Endodermal cell (in vitro differentiated cells): ENCODE measurements at regions not wholly inside any gene's neighbourhood (a gene's known extent, or its start where the extent isn't known, plus 50 kb on each side); places are given as distances from the start of the nearest gene placed in this dataset.

ENCODE experiments used
- DNase-seq: peaks from one replicate; pipeline ENCODE4 v3.0.0-alpha.2; 2017
- H3K27ac ChIP-seq: 2 replicates; pipeline ENCODE4 v1.5.1; 2013; ENCODE audit warnings: mild to moderate bottlenecking, low read depth, low read length, moderate library complexity
- H3K27me3 ChIP-seq: 2 replicates; pipeline ENCODE4 v1.6.1; 2013; ENCODE audit warnings: mild to moderate bottlenecking, low read length, moderate library complexity; ENCODE audit not compliant: insufficient read depth, control insufficient read depth, poor library complexity, severe bottlenecking
- H3K36me3 ChIP-seq: 2 replicates; pipeline ENCODE4 v1.7.0; 2013; ENCODE audit warnings: mild to moderate bottlenecking, low read length, moderate library complexity; ENCODE audit not compliant: control insufficient read depth, insufficient read depth
- H3K4me1 ChIP-seq: one replicate; pipeline ENCODE4 v1.7.0; 2013; ENCODE audit warnings: low read length; ENCODE audit not compliant: control insufficient read depth, insufficient read depth
- H3K4me3 ChIP-seq: 2 replicates; pipeline ENCODE4 v1.5.1; 2013; ENCODE audit warnings: mild to moderate bottlenecking, low read length, moderate library complexity
- H3K9ac ChIP-seq: 2 replicates; pipeline ENCODE4 v1.6.1; 2013; ENCODE audit warnings: mild to moderate bottlenecking, low read length, moderate library complexity; ENCODE audit not compliant: poor library complexity, severe bottlenecking; ENCODE audit errors: extremely low read depth
- H3K9me3 ChIP-seq: 2 replicates; pipeline ENCODE4 v1.6.1; 2013; ENCODE audit warnings: mild to moderate bottlenecking, low read length, moderate library complexity; ENCODE audit not compliant: control insufficient read depth
- H3K27ac Mint-ChIP-seq: 2 replicates; pipeline ENCODE4 v1.8.0; 2020; ENCODE audit warnings: mixed read lengths
- H3K27me3 Mint-ChIP-seq: 2 replicates; pipeline ENCODE4 v1.8.0; 2021; ENCODE audit warnings: mild to moderate bottlenecking, mixed read lengths; ENCODE audit not compliant: insufficient read depth
- H3K36me3 Mint-ChIP-seq: 2 replicates; pipeline ENCODE4 v1.8.0; 2020; ENCODE audit warnings: low read depth, mixed read lengths
- H3K4me1 Mint-ChIP-seq: 2 replicates; pipeline ENCODE4 v1.8.0; 2020; ENCODE audit warnings: mixed read lengths
- H3K4me3 Mint-ChIP-seq: 2 replicates; pipeline ENCODE4 v1.8.0; 2020; ENCODE audit warnings: mild to moderate bottlenecking, moderate library complexity, mixed read lengths
- H3K9me3 Mint-ChIP-seq: 2 replicates; pipeline ENCODE4 v1.8.0; 2020; ENCODE audit warnings: mild to moderate bottlenecking, mixed read lengths
- WGBS, 2 experiments: methylation state at CpG; one replicate each; pipeline versions ENCODE4 v1.1.5 to v1.1.7; 2013; ENCODE audit warnings: missing lambda C conversion rate in 2 of 2, mixed read lengths in 1 of 2; ENCODE audit not compliant: insufficient coverage in 1 of 2, insufficient read length in 1 of 2; 5-methylcytosine and 5-hydroxymethylcytosine counted together
- TF ChIP-seq, protein P1 (sequence below): fragments of 200-600 bp; sonication (generic); conservative IDR thresholded peaks from 2 replicates; pipeline ENCODE4 v1.5.0; 2021; ENCODE audit warnings: antibody characterized with exemption, mild to moderate bottlenecking

DNA sequence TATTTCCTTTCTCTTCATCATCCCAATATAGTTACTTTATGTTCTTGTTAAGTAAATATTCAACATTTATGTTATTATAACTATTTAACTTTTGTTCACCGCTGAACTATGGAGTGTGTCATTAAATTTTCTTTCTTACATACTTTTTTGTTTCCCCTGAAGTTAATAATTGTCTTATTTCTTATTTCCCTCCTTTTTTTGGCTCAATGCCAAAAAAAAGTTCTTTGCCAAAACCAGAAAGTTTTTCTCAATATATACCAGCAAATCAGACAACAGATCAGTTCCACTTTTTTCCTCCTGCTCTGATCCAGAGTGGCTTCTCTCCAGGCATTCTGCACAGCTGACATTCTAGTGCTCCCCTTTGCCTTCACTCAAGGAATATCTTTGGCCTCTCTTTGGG lies 187.0 kb upstream of the PPARGC1A start:
- no peak overlapping the region for H3K27ac ChIP-seq
- no peaks in the 10 kb centered on the region for H3K9me3 ChIP-seq
- H3K27me3 Mint-ChIP-seq = no peaks in the 10 kb centered on the region
- H3K9ac ChIP-seq = no peak overlapping the region
- 100% methylated on average over 1 of the region's 1 CpG; no CpG with 5 or more reads in 1 of the 2 experiments for WGBS, 2 experiments
- H3K27me3 ChIP-seq = no peaks in the 10 kb centered on the region
- H3K4me1 Mint-ChIP-seq = peaks cover 3% of the 10 kb centered on the region
- H3K36me3 ChIP-seq = no peaks in the 10 kb centered on the region
- H3K27ac Mint-ChIP-seq = no peak overlapping the region
- TF ChIP-seq, protein P1, sequence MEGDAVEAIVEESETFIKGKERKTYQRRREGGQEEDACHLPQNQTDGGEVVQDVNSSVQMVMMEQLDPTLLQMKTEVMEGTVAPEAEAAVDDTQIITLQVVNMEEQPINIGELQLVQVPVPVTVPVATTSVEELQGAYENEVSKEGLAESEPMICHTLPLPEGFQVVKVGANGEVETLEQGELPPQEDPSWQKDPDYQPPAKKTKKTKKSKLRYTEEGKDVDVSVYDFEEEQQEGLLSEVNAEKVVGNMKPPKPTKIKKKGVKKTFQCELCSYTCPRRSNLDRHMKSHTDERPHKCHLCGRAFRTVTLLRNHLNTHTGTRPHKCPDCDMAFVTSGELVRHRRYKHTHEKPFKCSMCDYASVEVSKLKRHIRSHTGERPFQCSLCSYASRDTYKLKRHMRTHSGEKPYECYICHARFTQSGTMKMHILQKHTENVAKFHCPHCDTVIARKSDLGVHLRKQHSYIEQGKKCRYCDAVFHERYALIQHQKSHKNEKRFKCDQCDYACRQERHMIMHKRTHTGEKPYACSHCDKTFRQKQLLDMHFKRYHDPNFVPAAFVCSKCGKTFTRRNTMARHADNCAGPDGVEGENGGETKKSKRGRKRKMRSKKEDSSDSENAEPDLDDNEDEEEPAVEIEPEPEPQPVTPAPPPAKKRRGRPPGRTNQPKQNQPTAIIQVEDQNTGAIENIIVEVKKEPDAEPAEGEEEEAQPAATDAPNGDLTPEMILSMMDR = no peak
- DNase-seq = no peak
- H3K4me1 ChIP-seq = no peaks in the 10 kb centered on the region
- no peak overlapping the region for H3K4me3 ChIP-seq
- H3K4me3 Mint-ChIP-seq = no peak overlapping the region
- H3K36me3 Mint-ChIP-seq = no peaks in the 10 kb centered on the region
- H3K9me3 Mint-ChIP-seq = no peaks in the 10 kb centered on the region

DNA sequence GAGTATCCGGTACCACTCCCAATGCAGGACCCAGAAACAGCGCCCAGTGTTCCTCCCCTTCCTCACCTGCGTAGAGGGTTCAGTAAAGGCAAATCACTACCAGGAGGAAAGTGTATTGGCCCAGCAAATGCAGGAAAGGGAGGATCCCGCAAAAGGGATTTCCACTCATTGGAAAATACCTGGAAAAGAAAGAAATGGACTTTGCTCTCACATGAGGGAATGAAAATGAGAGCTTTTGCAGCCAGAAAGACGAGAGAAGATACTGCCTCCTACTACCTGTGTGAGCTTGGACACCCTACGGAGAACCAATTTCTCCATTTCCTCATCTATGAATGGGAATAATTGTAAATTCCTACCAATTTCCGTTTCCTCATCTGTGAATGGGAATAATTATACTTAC lies 184.1 kb upstream of the PPARGC1A start:
- no peaks in the 10 kb centered on the region for H3K27me3 Mint-ChIP-seq

DNA sequence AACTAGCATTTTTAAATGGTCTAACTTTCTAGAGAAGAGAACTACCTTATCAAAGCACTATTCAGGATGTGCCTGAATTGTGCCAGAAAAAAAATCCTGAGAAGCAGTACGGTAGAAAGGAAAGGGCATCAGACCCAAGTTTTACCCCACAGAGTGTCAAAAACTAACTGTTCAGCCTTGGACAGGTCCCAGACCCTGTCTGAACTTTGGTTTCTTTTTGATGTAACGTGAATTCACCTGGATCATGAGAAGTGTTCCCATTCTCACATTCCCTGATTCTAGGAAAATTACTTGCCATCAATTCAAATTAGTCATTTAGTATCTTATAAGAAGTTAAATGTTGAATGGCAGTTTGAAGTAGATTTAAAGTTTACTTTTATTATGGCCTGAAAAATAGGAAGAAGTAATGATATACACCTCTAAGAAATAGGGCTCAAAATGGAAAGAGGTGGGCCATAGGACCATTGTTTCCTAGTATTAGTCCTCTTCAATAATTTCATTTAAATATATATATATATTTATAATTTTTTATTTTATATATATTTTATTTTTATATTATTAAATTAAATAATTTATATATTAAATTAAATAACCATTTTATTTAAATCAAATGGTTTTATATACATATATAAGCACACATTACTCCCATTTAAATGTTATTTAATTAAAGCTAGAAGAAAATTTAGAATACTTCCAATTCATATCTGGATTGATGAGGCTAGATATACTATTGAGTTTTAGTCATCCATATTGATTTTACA lies 181.9 kb upstream of the PPARGC1A start:
- 89 to 100% methylated on average over 1 to 2 of the region's 2 CpGs for WGBS, 2 experiments
- no peak overlapping the region for H3K9ac ChIP-seq
- Mint-ChIP-seq H3K27ac (no peak overlapping the region), H3K9me3 (no peaks in the 10 kb centered on the region), H3K4me3 (no peak overlapping the region), H3K27me3 (no peaks in the 10 kb centered on the region), H3K4me1 (no peaks in the 10 kb centered on the region), H3K36me3 (no peaks in the 10 kb centered on the region)
- H3K9me3 ChIP-seq = no peaks in the 10 kb centered on the region
- H3K27ac ChIP-seq = no peak overlapping the region
- no peaks in the 10 kb centered on the region for H3K36me3 ChIP-seq
- no peak for DNase-seq
- TF ChIP-seq, protein P1 = no peak
- no peaks in the 10 kb centered on the region for H3K4me1 ChIP-seq
- no peak overlapping the region for H3K4me3 ChIP-seq
- H3K27me3 ChIP-seq = no peaks in the 10 kb centered on the region

More for the DNA sequence above, 184.1 kb upstream of the PPARGC1A start:
- Histone ChIP-seq H3K4me3 (no peak overlapping the region), H3K4me1 (no peaks in the 10 kb centered on the region), H3K27ac (no peak overlapping the region), H3K27me3 (no peaks in the 10 kb centered on the region), H3K9me3 (no peaks in the 10 kb centered on the region), H3K9ac (no peak overlapping the region), H3K36me3 (no peaks in the 10 kb centered on the region)
- DNase-seq = no peak
- H3K4me3 Mint-ChIP-seq = no peak overlapping the region
- no peaks in the 10 kb centered on the region for H3K9me3 Mint-ChIP-seq
- no peaks in the 10 kb centered on the region for H3K4me1 Mint-ChIP-seq
- WGBS, 2 experiments = 94 to 100% methylated on average over 1 to 7 of the region's 7 CpGs
- TF ChIP-seq, protein P1 = no peak
- no peak overlapping the region for H3K27ac Mint-ChIP-seq
- no peaks in the 10 kb centered on the region for H3K36me3 Mint-ChIP-seq
